ENCODE measurements at regions not wholly inside any gene's neighbourhood (a gene's known extent, or its start where the extent isn't known, plus 50 kb on each side); places are given as distances from the start of the nearest gene placed in this dataset.

- TF ChIP-seq CTCF (IDR thresholded peaks at IDR 0.05): no peak
- no peak for TF ChIP-seq POLR2A (IDR thresholded peaks at IDR 0.05)
These were observed 59.1 kb upstream of the NEDD9 start for GRCh38 chr6:11291582-11291981.

All from lower leg skin (tissue), 3 donors.